Activated CD8-positive, alpha-beta T cell treated with anti-CD3 and anti-CD28 coated beads, Interleukin-2, amount 10 ng/mL, durations not matched to agents 7 days and 5 days (primary cell): ENCODE measurements at regions not wholly inside any gene's neighbourhood (a gene's known extent, or its start where the extent isn't known, plus 50 kb on each side); places are given as distances from the start of the nearest gene placed in this dataset.

Experiments
- ATAC-seq: fragments of 150-1000 bp; cut with Tn5 transposase; one replicate; pipeline ENCODE4 v1.10.0; 2021; ENCODE audit warnings: moderate library complexity
- CTCF ChIA-PET: fragments of 350-600 bp; sonication (Branson Sonifier 250); formaldehyde crosslinking; loops from one replicate; lab custom pipeline; 2021; ENCODE audit warnings: antibody characterized with exemption; lab: Charles Lee
- POLR2A ChIA-PET: fragments of 350-600 bp; sonication (Branson Sonifier 250); formaldehyde crosslinking; loops from one replicate; lab custom pipeline; 2021; ENCODE audit warnings: antibody characterized with exemption; lab: Charles Lee
- DNase-seq: peaks from one replicate; pipeline ENCODE4 v3.0.0-alpha.2; 2020
- H3K27ac Mint-ChIP-seq: one replicate; pipeline ENCODE4 v1.8.0; 2021; ENCODE audit warnings: mild to moderate bottlenecking, mixed read lengths
- H3K27me3 Mint-ChIP-seq: one replicate; pipeline ENCODE4 v1.8.0; 2021; ENCODE audit warnings: low read depth, mixed read lengths
- H3K36me3 Mint-ChIP-seq: one replicate; pipeline ENCODE4 v1.8.0; 2021; ENCODE audit warnings: low read depth, mixed read lengths
- H3K4me1 Mint-ChIP-seq: one replicate; pipeline ENCODE4 v1.8.0; 2021; ENCODE audit warnings: low read depth, mixed read lengths
- H3K4me3 Mint-ChIP-seq: one replicate; pipeline ENCODE4 v1.8.0; 2021; ENCODE audit warnings: mild to moderate bottlenecking, mixed read lengths
- H3K9me3 Mint-ChIP-seq: one replicate; pipeline ENCODE4 v1.8.0; 2022; ENCODE audit warnings: mixed read lengths; ENCODE audit not compliant: insufficient read depth

GRCh38 chr16:27736431-27736830, 186.5 kb downstream of the KATNIP start:
- no peak overlapping the region for H3K27ac Mint-ChIP-seq
- CTCF ChIA-PET = no interaction called here
- no peaks in the 10 kb centered on the region for H3K9me3 Mint-ChIP-seq
- DNase-seq (no peak), ATAC-seq (no peak)
- POLR2A ChIA-PET = no interaction called here
- H3K27me3 Mint-ChIP-seq = no peaks in the 10 kb centered on the region
- H3K4me3 Mint-ChIP-seq = no peak overlapping the region
- H3K36me3 Mint-ChIP-seq = no peaks in the 10 kb centered on the region
- H3K4me1 Mint-ChIP-seq = no peaks in the 10 kb centered on the region

- Mint-ChIP-seq H3K4me3 (no peak overlapping the region), H3K36me3 (no peaks in the 10 kb centered on the region), H3K27me3 (no peaks in the 10 kb centered on the region), H3K4me1 (no peaks in the 10 kb centered on the region), H3K9me3 (no peaks in the 10 kb centered on the region), H3K27ac (no peak overlapping the region)
- DNase-seq (no peak), ATAC-seq (no peak)
- CTCF ChIA-PET = no interaction called here
- POLR2A ChIA-PET = no interaction called here
Observed at GRCh38 chr16:27737513-27737912, 187.6 kb downstream of the KATNIP start.
